Activated CD4-positive, alpha-beta T cell treated with anti-CD3 and anti-CD28 coated beads, Interleukin-2, amount 50 U/mL, for 1 hour (primary cell): ENCODE measurements at regions not wholly inside any gene's neighbourhood (a gene's known extent, or its start where the extent isn't known, plus 50 kb on each side); places are given as distances from the start of the nearest gene placed in this dataset.

ENCODE experiments used
- DNase-seq: peaks from one replicate; pipeline ENCODE4 v3.0.0-alpha.2; 2020

- no peak for DNase-seq
Observed at GRCh38 chr1:112319371-112320040, 76.5 kb upstream of the CTTNBP2NL start.

- no peak for DNase-seq
Observed at GRCh38 chr1:112320058-112320457, 76.0 kb upstream of the CTTNBP2NL start.

GRCh38 chr1:112322018-112322417, 74.0 kb upstream of the CTTNBP2NL start:
- DNase-seq, result no peak

GRCh38 chr1:112322983-112323678, 72.9 kb upstream of the CTTNBP2NL start:
- no peak for DNase-seq

GRCh38 chr1:112325504-112325903, 70.5 kb upstream of the CTTNBP2NL start:
- no peak for DNase-seq

GRCh38 chr1:112328600-112328999, 67.4 kb upstream of the CTTNBP2NL start:
- DNase-seq, result no peak

GRCh38 chr1:112332176-112333150, 63.6 kb upstream of the CTTNBP2NL start:
- DNase-seq, result no peak

GRCh38 chr1:112335351-112335750, 60.7 kb upstream of the CTTNBP2NL start:
- DNase-seq, result no peak

- no peak for DNase-seq
Observed at GRCh38 chr1:112337028-112337531, 58.9 kb upstream of the CTTNBP2NL start.

- no peak for DNase-seq
Observed at GRCh38 chr1:112341986-112342385, 54.0 kb upstream of the CTTNBP2NL start.

- DNase-seq, result no peak
Observed at GRCh38 chr1:112342558-112342957, 53.5 kb upstream of the CTTNBP2NL start.

GRCh38 chr1:112344754-112345423, 51.1 kb upstream of the CTTNBP2NL start:
- DNase-seq, result no peak
